GM12878 (cell line): ENCODE measurements at regions not wholly inside any gene's neighbourhood (a gene's known extent, or its start where the extent isn't known, plus 50 kb on each side); places are given as distances from the start of the nearest gene placed in this dataset.

ENCODE experiments used
- ATAC-seq: fragments of 200-7000 bp; cut with Tn5 transposase; 3 replicates; pipeline ENCODE4 v1.9.1; 2020; ENCODE audit warnings: mild to moderate bottlenecking, moderate library complexity
- BruUV-seq: library from RNA; stranded (reverse); fragments of 400-500 nt; replicated peaks from 2 replicates; lab custom pipeline; 2021; lab: Mats Ljungman, UMichigan
- CTCF ChIA-PET: fragments of 300-600 bp; sonication (Branson Sonifier 250); formaldehyde crosslinking; extraction: SDS; loops from one replicate; lab custom pipeline; 2021; ENCODE audit warnings: inconsistent platforms; lab: Yijun Ruan, JAX
- POLR2A ChIA-PET: fragments of 350-600 bp; formaldehyde crosslinking; extraction: SDS; loops from one replicate; lab custom pipeline; 2021; ENCODE audit warnings: inconsistent platforms; lab: Charles Lee
- RAD21 ChIA-PET: fragments of 300-600 bp; sonication (Branson Sonifier 250); formaldehyde crosslinking; loops from one replicate; lab custom pipeline; 2023; ENCODE audit warnings: antibody characterized with exemption; ENCODE audit not compliant: unreplicated experiment; lab: Charles Lee
- SMC1A ChIA-PET: fragments of 300-600 bp; sonication (Branson Sonifier 250); formaldehyde crosslinking; loops from one replicate; lab custom pipeline; 2023; ENCODE audit not compliant: unreplicated experiment, uncharacterized antibody; lab: Charles Lee
- DNase-seq: peaks from one replicate; pipeline ENCODE4 v3.0.0-alpha.2; 2011; ENCODE audit warnings: low read depth, low spot score
- FAIRE-seq: peaks from 3 replicates; lab custom pipeline; 2011; peaks lifted over from hg19 to GRCh38; lab: Jason Lieb, UNC
- H2AFZ ChIP-seq: 2 replicates; pipeline ENCODE4 v1.6.0; 2011; ENCODE audit warnings: low read depth, low read length, control low read depth; ENCODE audit not compliant: control insufficient read depth
- H3K27ac ChIP-seq: 2 replicates; pipeline ENCODE4 v1.5.1; 2011; ENCODE audit warnings: control low read depth; ENCODE audit not compliant: control insufficient read depth, insufficient read depth
- H3K27me3 ChIP-seq, 2 experiments: replicated peaks in 1 of 2; 2 replicates each; pipeline versions ENCODE4 v1.6.0 to v1.6.1; 2011; ENCODE audit warnings: low read length in 1 of 2; ENCODE audit not compliant: control insufficient read depth in 2 of 2, insufficient read depth in 2 of 2
- H3K36me3 ChIP-seq, 2 experiments: 2 replicates each; pipeline ENCODE4 v1.5.1; 2011; ENCODE audit warnings: low read length in 1 of 2; ENCODE audit not compliant: control insufficient read depth in 2 of 2, insufficient read depth in 2 of 2
- H3K4me1 ChIP-seq: 2 replicates; pipeline ENCODE4 v1.6.1; 2011; ENCODE audit warnings: mild to moderate bottlenecking, low read length, moderate library complexity, mixed read lengths; ENCODE audit not compliant: control insufficient read depth, insufficient read depth
- H3K4me2 ChIP-seq: 2 replicates; pipeline ENCODE4 v1.6.0; 2011; ENCODE audit warnings: control low read depth; ENCODE audit not compliant: control insufficient read depth, insufficient read depth
- H3K4me3 ChIP-seq: fragments of 200-600 bp; sonication (generic); 2 replicates; pipeline ENCODE4 v1.5.1; 2016
- H3K79me2 ChIP-seq: 2 replicates; pipeline ENCODE4 v1.6.0; 2011; ENCODE audit warnings: low read length; ENCODE audit not compliant: control insufficient read depth, insufficient read depth
- H3K9ac ChIP-seq: 2 replicates; pipeline ENCODE4 v1.8.0; 2011; ENCODE audit warnings: low read length, control low read depth, mixed read lengths; ENCODE audit not compliant: control insufficient read depth, insufficient read depth
- H3K9me3 ChIP-seq: replicated peaks from 3 replicates; pipeline ENCODE4 v1.5.1; 2011; ENCODE audit warnings: mild to moderate bottlenecking, low read length; ENCODE audit not compliant: control insufficient read depth, insufficient read depth
- H4K20me1 ChIP-seq: 2 replicates; pipeline ENCODE4 v1.6.0; 2011; ENCODE audit not compliant: control insufficient read depth, insufficient read depth
- BCL11A ChIP-seq: IDR thresholded peaks from 2 replicates; pipeline ENCODE4 v1.6.1; 2011; ENCODE audit warnings: low read depth, low read length
- CHD4 ChIP-seq: fragments of 200-600 bp; sonication (generic); IDR thresholded peaks from 2 replicates; pipeline ENCODE4 v1.6.1; 2016; ENCODE audit warnings: mild to moderate bottlenecking
- CREM ChIP-seq: IDR thresholded peaks from 2 replicates; pipeline ENCODE4 v1.6.1; 2014; ENCODE audit warnings: antibody characterized with exemption, low read depth
- EED ChIP-seq: sonication (generic); IDR thresholded peaks from 2 replicates; pipeline ENCODE4 v1.6.1; 2016; ENCODE audit warnings: antibody characterized with exemption, low read depth
- EGR1 ChIP-seq, 2 experiments: IDR thresholded peaks; 1 replicate in 1 of 2; 2 replicates in 1 of 2; pipeline ENCODE4 v1.6.1; 2011 to 2012; ENCODE audit warnings: low read depth in 2 of 2, low read length in 2 of 2, borderline replicate concordance in 1 of 2, mild to moderate bottlenecking in 1 of 2, moderate library complexity in 1 of 2
- EP300 ChIP-seq, 2 experiments: fragments of 150-350 bp in 1 of 2; IDR thresholded peaks; 2 replicates each; pipeline ENCODE4 v1.6.1; 2011 to 2012; ENCODE audit warnings: low read depth in 2 of 2, low read length in 2 of 2, borderline replicate concordance in 1 of 2, improper control_type of control experiment in 1 of 2, inconsistent platforms in 1 of 2; ENCODE audit not compliant: control insufficient read depth in 1 of 2
- IRF4 ChIP-seq: IDR thresholded peaks from 2 replicates; pipeline ENCODE4 v1.6.1; 2011; ENCODE audit warnings: low read depth, low read length
- JUNB ChIP-seq: IDR thresholded peaks from 2 replicates; pipeline ENCODE4 v1.6.1; 2016; ENCODE audit warnings: antibody characterized with exemption, mild to moderate bottlenecking
- MEF2B ChIP-seq: fragments of 450-650 bp; IDR thresholded peaks from 2 replicates; pipeline ENCODE4 v1.6.1; 2018; ENCODE audit warnings: mild to moderate bottlenecking, moderate library complexity; ENCODE audit not compliant: partially characterized antibody, poor library complexity, severe bottlenecking
- NR2C1 ChIP-seq: fragments of 450-650 bp; IDR thresholded peaks from 2 replicates; pipeline ENCODE4 v1.6.1; 2017; ENCODE audit warnings: antibody characterized with exemption, mild to moderate bottlenecking, moderate library complexity
- PAX5 ChIP-seq: IDR thresholded peaks from 2 replicates; pipeline ENCODE4 v1.6.1; 2011; ENCODE audit warnings: low read depth, low read length, borderline replicate concordance
- POLR2AphosphoS2 ChIP-seq: IDR thresholded peaks from 2 replicates; pipeline ENCODE4 v1.6.1; 2011; ENCODE audit warnings: low read depth, mild to moderate bottlenecking, low read length, improper control_type of control experiment, moderate library complexity
- RAD51 ChIP-seq: fragments of 450-650 bp; IDR thresholded peaks from 2 replicates; pipeline ENCODE4 v1.6.1; 2016; ENCODE audit warnings: moderate library complexity, mild to moderate bottlenecking, inconsistent platforms
- RFX5 ChIP-seq: IDR thresholded peaks from 2 replicates; pipeline ENCODE4 v1.6.1; 2011; ENCODE audit warnings: low read depth, low read length, improper control_type of control experiment
- SP1 ChIP-seq: IDR thresholded peaks from one replicate; pipeline ENCODE4 v1.6.1; 2011; ENCODE audit warnings: low read depth, low read length
- ZNF207 ChIP-seq: fragments of 450-650 bp; IDR thresholded peaks from 2 replicates; pipeline ENCODE4 v1.6.1; 2014; ENCODE audit warnings: antibody characterized with exemption, mild to moderate bottlenecking, borderline replicate concordance
- WGBS: methylation state at CpG from one replicate; pipeline ENCODE4 v1.1.6; 2016; ENCODE audit warnings: low lambda C conversion rate; ENCODE audit not compliant: insufficient replicate concordance, insufficient coverage; ENCODE audit errors: missing lambda C conversion rate; 5-methylcytosine and 5-hydroxymethylcytosine counted together
- in situ Hi-C: fragments of 300-500 bp; cut with MboI; formaldehyde crosslinking; loops from 9 replicates; pipeline ENCODE4 v1.14.3; 2018; ENCODE audit warnings: mixed read lengths
- intact Hi-C: fragments of 100-400 bp; cut with micrococcal nuclease; formaldehyde crosslinking; loops from one replicate; pipeline ENCODE4 v1.14.2; 2022; ENCODE audit not compliant: unreplicated experiment
- TF ChIP-seq, protein P1 (sequence below): fragments of 450-650 bp; IDR thresholded peaks from 2 replicates; pipeline ENCODE4 v1.6.1; 2017; ENCODE audit warnings: mild to moderate bottlenecking, low read depth, inconsistent platforms; ENCODE audit not compliant: poor library complexity, severe bottlenecking
- TF ChIP-seq, protein P2 (sequence below), 3 experiments: IDR thresholded peaks in 2 of 3; conservative IDR thresholded peaks in 1 of 3; 2 replicates each; pipeline ENCODE4 v1.5.1; 2011; ENCODE audit warnings: low read depth in 3 of 3, low read length in 3 of 3, mild to moderate bottlenecking in 3 of 3, control low read depth in 2 of 3, moderate library complexity in 2 of 3, inconsistent platforms in 1 of 3, mixed read lengths in 1 of 3; ENCODE audit not compliant: control insufficient read depth in 2 of 3, insufficient read depth in 1 of 3; ENCODE audit errors: extremely low read depth in 1 of 3
- TF ChIP-seq, protein P3 (sequence below): IDR thresholded peaks from 2 replicates; pipeline ENCODE4 v1.6.1; 2011; ENCODE audit warnings: low read depth, low read length, improper control_type of control experiment, borderline replicate concordance

DNA sequence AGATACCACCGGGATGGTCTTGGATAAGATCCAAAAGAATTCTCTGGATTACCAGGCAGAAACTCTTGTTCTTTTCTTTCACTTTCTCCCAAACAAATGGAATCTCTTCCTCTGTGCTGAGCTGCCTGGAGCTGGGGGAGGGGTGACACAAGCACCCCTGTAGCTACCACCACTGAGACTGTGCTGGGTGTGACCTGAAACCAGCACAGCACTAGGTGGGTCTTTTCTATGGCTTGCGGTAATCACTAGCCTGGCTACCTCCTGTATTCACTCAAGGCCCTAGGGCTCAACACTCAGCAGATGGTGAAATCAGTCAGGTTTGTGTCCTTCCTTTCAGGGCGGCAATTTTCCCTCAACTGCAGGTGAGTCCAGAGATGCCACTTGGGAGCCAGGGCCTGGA lies 122.4 kb upstream of the CENPW start:
- in situ Hi-C loops (no loop called here), intact Hi-C loops (no loop called here)
- FAIRE-seq: no peak
- ChIA-PET CTCF (no interaction called here), RAD21 (no interaction called here), SMC1A (no interaction called here), POLR2A (no interaction called here)
- ATAC-seq: no peak
- H3K4me2 ChIP-seq: no peak overlapping the region
- no peaks in the 10 kb centered on the region for H3K36me3 ChIP-seq
- no peak for DNase-seq
- no peak overlapping the region for H3K27ac ChIP-seq
- H2AFZ ChIP-seq: no peak overlapping the region
- H4K20me1 ChIP-seq: no peaks in the 10 kb centered on the region
- no peaks in the 10 kb centered on the region for H3K4me1 ChIP-seq
- no peaks in the 10 kb centered on the region for H3K9me3 ChIP-seq
- H3K4me3 ChIP-seq: no peak overlapping the region
- H3K79me2 ChIP-seq: no peaks in the 10 kb centered on the region
- no TSS peak for BruUV-seq
- no peaks in the 10 kb centered on the region for H3K27me3 ChIP-seq
- 95% methylated on average over 3 of the region's 3 CpGs for WGBS
- no peak overlapping the region for H3K9ac ChIP-seq
- TF ChIP-seq, protein P1, sequence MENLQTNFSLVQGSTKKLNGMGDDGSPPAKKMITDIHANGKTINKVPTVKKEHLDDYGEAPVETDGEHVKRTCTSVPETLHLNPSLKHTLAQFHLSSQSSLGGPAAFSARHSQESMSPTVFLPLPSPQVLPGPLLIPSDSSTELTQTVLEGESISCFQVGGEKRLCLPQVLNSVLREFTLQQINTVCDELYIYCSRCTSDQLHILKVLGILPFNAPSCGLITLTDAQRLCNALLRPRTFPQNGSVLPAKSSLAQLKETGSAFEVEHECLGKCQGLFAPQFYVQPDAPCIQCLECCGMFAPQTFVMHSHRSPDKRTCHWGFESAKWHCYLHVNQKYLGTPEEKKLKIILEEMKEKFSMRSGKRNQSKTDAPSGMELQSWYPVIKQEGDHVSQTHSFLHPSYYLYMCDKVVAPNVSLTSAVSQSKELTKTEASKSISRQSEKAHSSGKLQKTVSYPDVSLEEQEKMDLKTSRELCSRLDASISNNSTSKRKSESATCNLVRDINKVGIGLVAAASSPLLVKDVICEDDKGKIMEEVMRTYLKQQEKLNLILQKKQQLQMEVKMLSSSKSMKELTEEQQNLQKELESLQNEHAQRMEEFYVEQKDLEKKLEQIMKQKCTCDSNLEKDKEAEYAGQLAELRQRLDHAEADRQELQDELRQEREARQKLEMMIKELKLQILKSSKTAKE: no peak
- TF ChIP-seq IRF4 (no peak), CHD4 (no peak), EGR1 (IDR thresholded peaks at IDR 0.05; ENCODE audit: borderline replicate concordance in 1 of 2, low read depth in 2 of 2, low read length in 2 of 2) (no peak), NR2C1 (no peak), MEF2B (no peak), EED (no peak), JUNB (no peak), ZNF207 (no peak), RFX5 (no peak), CREM (no peak), RAD51 (no peak), SP1 (no peak), POLR2AphosphoS2 (no peak), PAX5 (no peak), BCL11A (no peak), EP300 (IDR thresholded peaks at IDR 0.05; ENCODE audit: borderline replicate concordance in 1 of 2, control insufficient read depth in 1 of 2, low read depth in 2 of 2, low read length in 2 of 2) (no peak)
- TF ChIP-seq, protein P2, sequence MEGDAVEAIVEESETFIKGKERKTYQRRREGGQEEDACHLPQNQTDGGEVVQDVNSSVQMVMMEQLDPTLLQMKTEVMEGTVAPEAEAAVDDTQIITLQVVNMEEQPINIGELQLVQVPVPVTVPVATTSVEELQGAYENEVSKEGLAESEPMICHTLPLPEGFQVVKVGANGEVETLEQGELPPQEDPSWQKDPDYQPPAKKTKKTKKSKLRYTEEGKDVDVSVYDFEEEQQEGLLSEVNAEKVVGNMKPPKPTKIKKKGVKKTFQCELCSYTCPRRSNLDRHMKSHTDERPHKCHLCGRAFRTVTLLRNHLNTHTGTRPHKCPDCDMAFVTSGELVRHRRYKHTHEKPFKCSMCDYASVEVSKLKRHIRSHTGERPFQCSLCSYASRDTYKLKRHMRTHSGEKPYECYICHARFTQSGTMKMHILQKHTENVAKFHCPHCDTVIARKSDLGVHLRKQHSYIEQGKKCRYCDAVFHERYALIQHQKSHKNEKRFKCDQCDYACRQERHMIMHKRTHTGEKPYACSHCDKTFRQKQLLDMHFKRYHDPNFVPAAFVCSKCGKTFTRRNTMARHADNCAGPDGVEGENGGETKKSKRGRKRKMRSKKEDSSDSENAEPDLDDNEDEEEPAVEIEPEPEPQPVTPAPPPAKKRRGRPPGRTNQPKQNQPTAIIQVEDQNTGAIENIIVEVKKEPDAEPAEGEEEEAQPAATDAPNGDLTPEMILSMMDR (IDR thresholded peaks at IDR 0.05 in 2 of 3, conservative IDR thresholded peaks at IDR 0.05 in 1 of 3; ENCODE audit: control insufficient read depth in 2 of 3, extremely low read depth in 1 of 3, insufficient read depth in 1 of 3, low read depth in 3 of 3, low read length in 3 of 3): no peak
- TF ChIP-seq, protein P3, sequence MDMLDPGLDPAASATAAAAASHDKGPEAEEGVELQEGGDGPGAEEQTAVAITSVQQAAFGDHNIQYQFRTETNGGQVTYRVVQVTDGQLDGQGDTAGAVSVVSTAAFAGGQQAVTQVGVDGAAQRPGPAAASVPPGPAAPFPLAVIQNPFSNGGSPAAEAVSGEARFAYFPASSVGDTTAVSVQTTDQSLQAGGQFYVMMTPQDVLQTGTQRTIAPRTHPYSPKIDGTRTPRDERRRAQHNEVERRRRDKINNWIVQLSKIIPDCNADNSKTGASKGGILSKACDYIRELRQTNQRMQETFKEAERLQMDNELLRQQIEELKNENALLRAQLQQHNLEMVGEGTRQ: no peak
